ENCODE measurements at regions not wholly inside any gene's neighbourhood (a gene's known extent, or its start where the extent isn't known, plus 50 kb on each side); places are given as distances from the start of the nearest gene placed in this dataset.

GRCh38 chr1:73500154-73500553 is 697.8 kb downstream of the LRRIQ3 start:
- H3K4me1 ChIP-seq (ENCODE audit: control insufficient read depth, insufficient read depth, low read length), result no peaks in the 10 kb centered on the region
- no peak for ATAC-seq
- intact Hi-C loops (cut with micrococcal nuclease; ENCODE audit: unreplicated experiment) (no loop called here), in situ Hi-C loops (cut with MboI) (no loop called here)
- no peaks in the 10 kb centered on the region for H3K36me3 ChIP-seq (ENCODE audit: control insufficient read depth in 2 of 2, insufficient read depth in 2 of 2, low read length in 1 of 2)
- POLR2A ChIA-PET, result no interaction called here
- RAD21 ChIA-PET (ENCODE audit: unreplicated experiment), result no interaction called here
- BruUV-seq (replicated peaks), result no TSS peak
- no peak overlapping the region for H3K4me3 ChIP-seq
- WGBS (ENCODE audit: insufficient coverage, insufficient replicate concordance, low lambda C conversion rate, missing lambda C conversion rate), result 19% methylated on average over 2 of the region's 2 CpGs
- SMC1A ChIA-PET (ENCODE audit: uncharacterized antibody, unreplicated experiment), result no interaction called here
- no peaks in the 10 kb centered on the region for H3K27me3 ChIP-seq (replicated peaks in 1 of 2; ENCODE audit: control insufficient read depth in 2 of 2, insufficient read depth in 2 of 2, low read length in 1 of 2)
- no peak for TF ChIP-seq JUND (IDR thresholded peaks at IDR 0.05; ENCODE audit: low read depth, low read length)
- no peak for TF ChIP-seq SREBF2 (IDR thresholded peaks at IDR 0.05; ENCODE audit: low read length)
- TF ChIP-seq, protein P1, sequence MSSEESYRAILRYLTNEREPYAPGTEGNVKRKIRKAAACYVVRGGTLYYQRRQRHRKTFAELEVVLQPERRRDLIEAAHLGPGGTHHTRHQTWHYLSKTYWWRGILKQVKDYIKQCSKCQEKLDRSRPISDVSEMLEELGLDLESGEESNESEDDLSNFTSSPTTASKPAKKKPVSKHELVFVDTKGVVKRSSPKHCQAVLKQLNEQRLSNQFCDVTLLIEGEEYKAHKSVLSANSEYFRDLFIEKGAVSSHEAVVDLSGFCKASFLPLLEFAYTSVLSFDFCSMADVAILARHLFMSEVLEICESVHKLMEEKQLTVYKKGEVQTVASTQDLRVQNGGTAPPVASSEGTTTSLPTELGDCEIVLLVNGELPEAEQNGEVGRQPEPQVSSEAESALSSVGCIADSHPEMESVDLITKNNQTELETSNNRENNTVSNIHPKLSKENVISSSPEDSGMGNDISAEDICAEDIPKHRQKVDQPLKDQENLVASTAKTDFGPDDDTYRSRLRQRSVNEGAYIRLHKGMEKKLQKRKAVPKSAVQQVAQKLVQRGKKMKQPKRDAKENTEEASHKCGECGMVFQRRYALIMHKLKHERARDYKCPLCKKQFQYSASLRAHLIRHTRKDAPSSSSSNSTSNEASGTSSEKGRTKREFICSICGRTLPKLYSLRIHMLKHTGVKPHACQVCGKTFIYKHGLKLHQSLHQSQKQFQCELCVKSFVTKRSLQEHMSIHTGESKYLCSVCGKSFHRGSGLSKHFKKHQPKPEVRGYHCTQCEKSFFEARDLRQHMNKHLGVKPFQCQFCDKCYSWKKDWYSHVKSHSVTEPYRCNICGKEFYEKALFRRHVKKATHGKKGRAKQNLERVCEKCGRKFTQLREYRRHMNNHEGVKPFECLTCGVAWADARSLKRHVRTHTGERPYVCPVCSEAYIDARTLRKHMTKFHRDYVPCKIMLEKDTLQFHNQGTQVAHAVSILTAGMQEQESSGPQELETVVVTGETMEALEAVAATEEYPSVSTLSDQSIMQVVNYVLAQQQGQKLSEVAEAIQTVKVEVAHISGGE (CRISPR knock-in tag; IDR thresholded peaks at IDR 0.05), result no peak
- TF ChIP-seq, protein P2, sequence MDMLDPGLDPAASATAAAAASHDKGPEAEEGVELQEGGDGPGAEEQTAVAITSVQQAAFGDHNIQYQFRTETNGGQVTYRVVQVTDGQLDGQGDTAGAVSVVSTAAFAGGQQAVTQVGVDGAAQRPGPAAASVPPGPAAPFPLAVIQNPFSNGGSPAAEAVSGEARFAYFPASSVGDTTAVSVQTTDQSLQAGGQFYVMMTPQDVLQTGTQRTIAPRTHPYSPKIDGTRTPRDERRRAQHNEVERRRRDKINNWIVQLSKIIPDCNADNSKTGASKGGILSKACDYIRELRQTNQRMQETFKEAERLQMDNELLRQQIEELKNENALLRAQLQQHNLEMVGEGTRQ (IDR thresholded peaks at IDR 0.05; ENCODE audit: borderline replicate concordance, low read depth, low read length), result no peak
- TF ChIP-seq CHD1 (IDR thresholded peaks at IDR 0.05; ENCODE audit: low read depth, low read length), result no peak
- TF ChIP-seq, protein P3, sequence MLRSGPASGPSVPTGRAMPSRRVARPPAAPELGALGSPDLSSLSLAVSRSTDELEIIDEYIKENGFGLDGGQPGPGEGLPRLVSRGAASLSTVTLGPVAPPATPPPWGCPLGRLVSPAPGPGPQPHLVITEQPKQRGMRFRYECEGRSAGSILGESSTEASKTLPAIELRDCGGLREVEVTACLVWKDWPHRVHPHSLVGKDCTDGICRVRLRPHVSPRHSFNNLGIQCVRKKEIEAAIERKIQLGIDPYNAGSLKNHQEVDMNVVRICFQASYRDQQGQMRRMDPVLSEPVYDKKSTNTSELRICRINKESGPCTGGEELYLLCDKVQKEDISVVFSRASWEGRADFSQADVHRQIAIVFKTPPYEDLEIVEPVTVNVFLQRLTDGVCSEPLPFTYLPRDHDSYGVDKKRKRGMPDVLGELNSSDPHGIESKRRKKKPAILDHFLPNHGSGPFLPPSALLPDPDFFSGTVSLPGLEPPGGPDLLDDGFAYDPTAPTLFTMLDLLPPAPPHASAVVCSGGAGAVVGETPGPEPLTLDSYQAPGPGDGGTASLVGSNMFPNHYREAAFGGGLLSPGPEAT (IDR thresholded peaks at IDR 0.05; ENCODE audit: low read depth), result no peak
- no peak for TF ChIP-seq IRF5 (IDR thresholded peaks at IDR 0.05; ENCODE audit: borderline replicate concordance)
- TF ChIP-seq MLLT1 (IDR thresholded peaks at IDR 0.05), result no peak
- no peak for FAIRE-seq
- no peak overlapping the region for H3K27ac ChIP-seq (ENCODE audit: control insufficient read depth, insufficient read depth)
- CTCF ChIA-PET, result no interaction called here
- H3K9ac ChIP-seq (ENCODE audit: control insufficient read depth, insufficient read depth, low read length), result no peak overlapping the region
- no peaks in the 10 kb centered on the region for H4K20me1 ChIP-seq (ENCODE audit: control insufficient read depth, insufficient read depth)
- no peak for DNase-seq (ENCODE audit: low read depth, low spot score)
- no peaks in the 10 kb centered on the region for H3K9me3 ChIP-seq (replicated peaks; ENCODE audit: control insufficient read depth, insufficient read depth, low read length)
- no peaks in the 10 kb centered on the region for H3K79me2 ChIP-seq (ENCODE audit: control insufficient read depth, insufficient read depth, low read length)
- H2AFZ ChIP-seq (ENCODE audit: control insufficient read depth, low read depth, low read length), result no peak overlapping the region
- H3K4me2 ChIP-seq (ENCODE audit: control insufficient read depth, insufficient read depth), result no peak overlapping the region
